Lower leg skin (tissue), 3 donors: ENCODE measurements at regions not wholly inside any gene's neighbourhood (a gene's known extent, or its start where the extent isn't known, plus 50 kb on each side); places are given as distances from the start of the nearest gene placed in this dataset.

Experiments used
- POLR2A ChIP-seq, 2 donors: fragments of 450-650 bp; IDR thresholded peaks; one replicate each; pipeline ENCODE4 v1.6.1; 2016 to 2017; ENCODE audit warnings: antibody characterized with exemption in 2 of 2, mild to moderate bottlenecking in 1 of 2, moderate library complexity in 1 of 2
- TF ChIP-seq, protein P1 (sequence below), 3 donors: fragments of 450-650 bp; IDR thresholded peaks; one replicate each; pipeline ENCODE4 v1.5.1; 2016; ENCODE audit warnings: antibody characterized with exemption in 3 of 3, mild to moderate bottlenecking in 3 of 3, moderate library complexity in 2 of 3

DNA sequence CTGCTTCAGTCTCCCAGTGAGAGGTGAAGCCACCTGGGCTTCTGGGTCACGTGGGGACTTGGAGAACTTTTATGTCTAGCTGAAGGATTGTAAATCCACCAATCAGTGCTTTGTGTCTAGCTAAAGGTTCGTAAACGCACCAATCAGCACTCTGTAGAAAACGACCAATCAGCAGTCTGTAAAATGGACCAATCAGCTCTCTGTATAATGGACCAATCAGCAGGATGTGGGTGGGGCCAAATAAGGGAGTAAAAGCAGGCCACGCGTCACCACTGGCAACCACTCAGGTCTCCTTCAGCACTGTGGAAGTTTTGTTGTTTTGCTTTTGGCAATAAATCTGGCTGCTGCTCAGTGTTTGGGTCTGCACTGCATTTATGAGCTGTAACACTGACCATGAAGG, 69.1 kb upstream of the NREP start:
- TF ChIP-seq, protein P1, sequence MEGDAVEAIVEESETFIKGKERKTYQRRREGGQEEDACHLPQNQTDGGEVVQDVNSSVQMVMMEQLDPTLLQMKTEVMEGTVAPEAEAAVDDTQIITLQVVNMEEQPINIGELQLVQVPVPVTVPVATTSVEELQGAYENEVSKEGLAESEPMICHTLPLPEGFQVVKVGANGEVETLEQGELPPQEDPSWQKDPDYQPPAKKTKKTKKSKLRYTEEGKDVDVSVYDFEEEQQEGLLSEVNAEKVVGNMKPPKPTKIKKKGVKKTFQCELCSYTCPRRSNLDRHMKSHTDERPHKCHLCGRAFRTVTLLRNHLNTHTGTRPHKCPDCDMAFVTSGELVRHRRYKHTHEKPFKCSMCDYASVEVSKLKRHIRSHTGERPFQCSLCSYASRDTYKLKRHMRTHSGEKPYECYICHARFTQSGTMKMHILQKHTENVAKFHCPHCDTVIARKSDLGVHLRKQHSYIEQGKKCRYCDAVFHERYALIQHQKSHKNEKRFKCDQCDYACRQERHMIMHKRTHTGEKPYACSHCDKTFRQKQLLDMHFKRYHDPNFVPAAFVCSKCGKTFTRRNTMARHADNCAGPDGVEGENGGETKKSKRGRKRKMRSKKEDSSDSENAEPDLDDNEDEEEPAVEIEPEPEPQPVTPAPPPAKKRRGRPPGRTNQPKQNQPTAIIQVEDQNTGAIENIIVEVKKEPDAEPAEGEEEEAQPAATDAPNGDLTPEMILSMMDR (IDR thresholded peaks at IDR 0.05) = no peak
- no peak for TF ChIP-seq POLR2A (IDR thresholded peaks at IDR 0.05)
